Prostate gland (tissue), 2 donors: ENCODE measurements at regions not wholly inside any gene's neighbourhood (a gene's known extent, or its start where the extent isn't known, plus 50 kb on each side); places are given as distances from the start of the nearest gene placed in this dataset.
"Not testable (repeated sequence)": the region's sequence is repeated elsewhere in the genome, so short reads cannot be mapped to it uniquely, and the experiment has no call there.

Source experiments
- CTCF ChIP-seq, 4 experiments: fragments of 200-600 bp in 2 of 4; fragments of 450-650 bp in 2 of 4; sonication (generic) in 2 of 4; IDR thresholded peaks; 1 replicate in 3 of 4; 2 replicates in 1 of 4; pipeline ENCODE4 v1.5.1; 2016 to 2019; ENCODE audit warnings: antibody characterized with exemption in 4 of 4, mild to moderate bottlenecking in 2 of 4, moderate library complexity in 2 of 4
- POLR2A ChIP-seq: fragments of 450-650 bp; IDR thresholded peaks from one replicate; pipeline ENCODE4 v1.6.1; 2016; ENCODE audit warnings: antibody characterized with exemption, mild to moderate bottlenecking
- POLR2AphosphoS5 ChIP-seq: sonication (generic); formaldehyde crosslinking; IDR thresholded peaks from one replicate; pipeline ENCODE4 v1.6.1; 2017; ENCODE audit warnings: antibody characterized with exemption

DNA sequence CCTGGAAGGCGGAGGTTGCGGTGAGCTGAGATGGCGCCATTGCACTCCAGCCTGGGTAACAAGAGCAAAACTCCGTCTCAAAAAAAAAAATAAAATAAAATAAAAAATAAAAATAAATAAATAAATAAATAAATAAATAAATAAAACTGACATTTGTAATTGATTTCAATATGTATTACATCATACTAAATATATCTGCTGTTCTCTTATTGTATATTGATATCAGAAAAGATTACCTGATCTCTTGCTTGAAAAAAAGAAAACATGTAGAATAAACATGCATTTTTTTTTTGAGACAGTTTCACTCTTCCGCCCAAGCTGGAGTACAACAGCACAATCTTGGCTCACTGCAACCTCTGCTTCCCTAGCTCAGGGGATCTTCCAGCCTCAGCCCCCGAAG lies 81.0 kb upstream of the JARID2 start:
- not testable (repeated sequence) for TF ChIP-seq CTCF (IDR thresholded peaks at IDR 0.05); POLR2A; POLR2AphosphoS5
